Erythroblast (primary cell): ENCODE measurements at regions not wholly inside any gene's neighbourhood (a gene's known extent, or its start where the extent isn't known, plus 50 kb on each side); places are given as distances from the start of the nearest gene placed in this dataset.

Source experiments
- DNase-seq, 2 experiments: peaks; one replicate each; lab custom pipeline; 2025; lab: John Stamatoyannopoulos, UW
- GATA1 ChIP-seq: IDR thresholded peaks from 2 replicates; pipeline ENCODE4 v1.6.1; 2011; ENCODE audit warnings: low read depth, mild to moderate bottlenecking, control low read depth, low read length, moderate library complexity
- POLR2A ChIP-seq: IDR thresholded peaks from 2 replicates; pipeline ENCODE4 v1.6.1; 2011; ENCODE audit warnings: mild to moderate bottlenecking, low read length

GRCh38 chr2:146226077-146226476, 1618.8 kb upstream of the ACVR2A start:
- no peak for TF ChIP-seq GATA1
- no peak for TF ChIP-seq POLR2A

GRCh38 chr2:146221826-146222225, 1623.0 kb upstream of the ACVR2A start:
- no peak for DNase-seq
- TF ChIP-seq POLR2A = no peak
- TF ChIP-seq GATA1 = no peak

More at GRCh38 chr2:146226077-146226476, 1618.8 kb upstream of the ACVR2A start:
- DNase-seq = no peak

GRCh38 chr2:146220957-146221356, 1623.9 kb upstream of the ACVR2A start:
- no peak for TF ChIP-seq GATA1
- TF ChIP-seq POLR2A = no peak
- no peak for DNase-seq

GRCh38 chr2:146214394-146214929, 1630.4 kb upstream of the ACVR2A start:
- no peak for DNase-seq
- TF ChIP-seq POLR2A (no peak), GATA1 (no peak)

GRCh38 chr2:146213674-146214073, 1631.2 kb upstream of the ACVR2A start:
- DNase-seq = no peak
- TF ChIP-seq POLR2A (no peak), GATA1 (no peak)

GRCh38 chr2:146212602-146213001, 1632.2 kb upstream of the ACVR2A start:
- TF ChIP-seq POLR2A (no peak), GATA1 (no peak)
- no peak for DNase-seq

GRCh38 chr2:146209842-146210275, 1635.0 kb upstream of the ACVR2A start:
- no peak for DNase-seq
- TF ChIP-seq POLR2A (no peak), GATA1 (no peak)

GRCh38 chr2:146207901-146208300, 1636.9 kb upstream of the ACVR2A start:
- DNase-seq = no peak
- TF ChIP-seq GATA1 (no peak), POLR2A (no peak)

- DNase-seq = no peak
- TF ChIP-seq POLR2A (no peak), GATA1 (no peak)
Measured at GRCh38 chr2:146207417-146207816, 1637.4 kb upstream of the ACVR2A start.

- no peak for DNase-seq
- no peak for TF ChIP-seq GATA1
- no peak for TF ChIP-seq POLR2A
Measured at GRCh38 chr2:146203064-146203624, 1641.7 kb upstream of the ACVR2A start.

- no peak for DNase-seq
- no peak for TF ChIP-seq GATA1
- TF ChIP-seq POLR2A = no peak
Measured at GRCh38 chr2:146193619-146194018, 1651.2 kb upstream of the ACVR2A start.

GRCh38 chr2:146189541-146189940, 1655.3 kb upstream of the ACVR2A start:
- no peak for TF ChIP-seq POLR2A
- no peak for TF ChIP-seq GATA1
- DNase-seq = no peak

- no peak for DNase-seq
- TF ChIP-seq GATA1 (no peak), POLR2A (no peak)
Measured at GRCh38 chr2:146173934-146174333, 1654.0 kb upstream of the ZEB2 start.

GRCh38 chr2:146161256-146161882, 1641.5 kb upstream of the ZEB2 start:
- TF ChIP-seq GATA1 = no peak
- TF ChIP-seq POLR2A = no peak
- DNase-seq = no peak

- no peak for DNase-seq
- no peak for TF ChIP-seq POLR2A
- TF ChIP-seq GATA1 = no peak
Measured at GRCh38 chr2:146158072-146158674, 1638.3 kb upstream of the ZEB2 start.
